HT-29 (cell line): ENCODE measurements at regions not wholly inside any gene's neighbourhood (a gene's known extent, or its start where the extent isn't known, plus 50 kb on each side); places are given as distances from the start of the nearest gene placed in this dataset.

Experiments
- DNase-seq: peaks from one replicate; pipeline ENCODE4 v3.0.0-alpha.2; 2015; ENCODE audit warnings: low spot score

DNA sequence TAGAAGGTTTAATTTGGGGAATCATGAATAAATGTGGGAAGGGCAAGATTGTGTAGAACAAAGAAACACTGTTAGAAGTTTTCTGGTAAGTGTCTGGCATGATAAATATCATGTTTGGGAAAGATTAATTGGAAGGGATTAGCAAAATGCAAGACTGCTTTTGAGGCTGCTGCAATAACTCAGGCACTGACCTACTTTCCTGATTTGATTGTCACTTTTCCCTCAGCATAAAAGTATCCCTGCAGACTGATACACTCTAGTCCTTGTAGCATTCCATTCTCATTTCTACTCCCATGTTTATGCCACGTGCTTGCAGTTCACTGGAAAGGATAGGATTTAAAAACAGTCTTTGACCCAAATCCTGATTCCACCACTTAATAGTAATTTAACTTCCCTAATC is 303.3 kb upstream of the SEMA3A start:
- DNase-seq, result no peak

DNA sequence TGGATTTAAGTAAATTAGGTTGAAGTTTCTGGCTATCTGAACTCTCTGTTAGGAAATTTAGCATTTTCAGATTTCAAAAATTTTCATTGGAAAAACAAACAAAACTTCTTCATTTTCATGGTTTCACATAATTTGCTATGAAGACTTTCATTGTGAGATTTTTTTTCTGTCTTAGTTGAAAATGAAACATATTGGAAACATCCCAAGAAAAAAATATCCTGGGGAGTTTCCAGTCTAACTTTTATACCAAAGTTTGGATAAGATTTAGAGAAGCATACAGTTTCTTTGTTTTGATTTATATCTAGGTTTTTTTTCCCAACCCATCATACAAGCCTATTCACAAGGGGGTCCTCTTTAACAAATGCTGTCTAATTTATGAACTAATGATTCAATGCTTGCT is 300.5 kb upstream of the SEMA3A start:
- DNase-seq, result no peak

DNA sequence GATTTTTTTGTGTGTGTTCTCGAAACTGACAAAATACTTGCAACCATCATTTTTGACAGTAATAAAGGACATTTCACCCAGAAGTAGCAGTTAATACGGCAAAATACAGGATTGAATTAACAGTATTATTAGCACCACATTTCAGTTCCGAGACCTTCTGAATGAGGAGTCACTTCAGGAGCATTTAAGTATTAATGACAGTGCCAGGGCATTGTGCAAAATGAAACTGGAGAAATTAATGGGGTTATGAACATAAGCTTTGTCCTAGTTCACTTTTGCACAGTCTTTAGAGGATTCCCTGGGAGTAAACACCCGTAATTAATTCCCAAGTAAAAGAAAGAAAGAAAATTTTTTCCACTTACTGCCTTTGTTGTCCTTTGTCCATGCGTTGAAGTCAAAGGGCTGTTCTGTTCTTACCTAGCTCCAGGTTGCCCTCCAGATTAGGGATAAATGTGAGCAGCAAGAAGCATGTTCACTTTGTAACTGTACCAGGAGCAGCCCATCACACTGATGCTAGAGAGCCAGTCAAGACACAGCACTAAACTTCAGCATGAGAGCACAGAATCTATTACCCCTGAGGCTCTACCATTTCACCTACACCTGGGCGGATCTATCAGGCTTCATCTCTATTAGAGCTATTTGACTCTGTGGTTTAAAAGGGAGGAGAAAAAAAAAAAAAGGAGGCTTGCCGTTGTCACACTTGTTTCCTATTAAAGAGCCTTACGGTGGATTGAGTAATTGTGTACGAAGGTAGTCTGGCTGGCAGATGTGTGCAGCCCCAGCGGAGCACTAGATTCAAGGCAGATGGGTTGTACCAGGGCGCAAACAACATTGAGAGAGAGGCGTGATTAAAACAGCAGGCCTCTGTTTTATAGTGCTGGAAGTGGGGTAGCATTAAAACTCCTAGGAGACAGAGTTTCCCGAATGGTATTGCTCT is 297.8 kb upstream of the SEMA3A start:
- DNase-seq, result no peak

DNA sequence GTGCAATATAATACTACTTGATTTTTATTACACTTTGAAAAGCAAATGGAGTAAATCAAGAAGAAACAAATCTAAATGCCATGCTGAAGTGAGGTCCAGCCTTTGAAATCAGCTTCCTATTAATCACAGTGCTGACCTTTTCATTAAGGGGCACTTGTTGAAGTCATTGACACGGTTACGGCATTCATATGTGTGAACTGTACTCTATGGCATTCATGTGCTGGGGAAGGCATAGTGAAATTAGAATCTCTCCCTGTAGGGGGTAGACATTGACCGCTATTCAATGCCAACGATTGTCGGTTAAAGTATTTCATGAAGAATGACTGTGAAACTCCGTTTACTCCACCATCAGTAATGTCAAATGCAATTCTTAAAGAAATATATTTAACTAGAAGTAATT is 296.1 kb upstream of the SEMA3A start:
- DNase-seq, result no peak

DNA sequence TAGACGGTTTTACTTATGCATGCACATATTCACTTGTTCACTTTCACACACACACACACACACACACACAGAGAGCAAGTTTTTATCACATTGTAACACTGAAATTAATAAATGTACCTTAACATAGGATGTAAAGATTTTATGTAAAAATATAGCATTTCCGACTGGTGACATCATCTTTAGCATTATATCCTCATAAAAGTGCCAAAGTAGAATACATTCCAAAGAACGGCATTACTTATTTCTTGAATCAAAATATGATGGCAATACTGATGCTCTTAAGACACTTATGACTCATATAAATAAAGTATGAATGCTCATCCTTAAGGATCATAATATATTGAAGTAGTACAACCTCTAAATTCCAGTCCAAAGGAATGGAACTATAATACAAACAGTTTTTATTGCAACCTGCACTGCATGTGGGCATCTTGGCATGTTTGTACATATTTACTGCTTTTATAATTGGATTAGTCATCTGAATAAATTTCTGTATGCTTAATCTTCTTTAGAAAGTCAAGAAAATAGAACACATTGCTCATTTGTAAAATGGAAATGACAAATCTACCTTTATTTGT is 290.0 kb upstream of the SEMA3A start:
- no peak for DNase-seq

DNA sequence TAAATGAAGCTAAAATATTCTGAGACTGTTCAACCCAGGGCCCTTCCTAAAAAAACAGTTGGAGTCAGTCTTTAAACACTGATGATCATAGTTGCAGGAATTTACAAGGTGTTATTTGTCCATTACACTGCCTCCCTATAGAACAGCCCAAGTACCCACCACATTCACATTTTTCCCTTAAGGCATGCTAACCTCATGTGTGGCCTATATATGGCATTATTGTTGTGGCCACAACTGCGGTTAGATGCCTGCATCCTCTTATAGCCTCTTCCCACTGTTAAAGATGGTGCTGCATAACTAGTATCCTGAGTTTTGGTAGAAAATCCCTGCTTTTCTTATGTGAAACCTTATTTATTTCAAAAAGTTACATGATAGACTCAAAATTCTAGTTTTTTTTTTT is 287.9 kb upstream of the SEMA3A start:
- DNase-seq, result no peak

DNA sequence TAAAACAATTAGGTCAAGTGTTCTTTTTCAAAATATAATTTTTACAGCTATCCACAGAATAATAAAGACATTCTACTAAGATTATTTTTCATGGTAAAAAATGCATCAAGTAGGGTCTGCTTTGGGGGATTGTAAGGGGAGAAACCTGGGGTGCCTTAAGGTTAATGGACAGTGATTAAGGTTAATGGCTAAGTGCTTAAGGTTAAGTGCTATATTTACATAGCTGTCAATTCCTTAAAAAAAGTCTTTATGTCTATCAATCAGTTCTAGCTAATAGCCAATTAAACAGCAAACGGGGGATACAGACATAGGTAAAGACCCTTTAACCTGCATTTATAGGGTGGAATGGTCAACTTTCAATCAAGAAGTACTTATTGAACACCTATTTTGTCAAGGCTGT is 284.5 kb upstream of the SEMA3A start:
- DNase-seq, result no peak

DNA sequence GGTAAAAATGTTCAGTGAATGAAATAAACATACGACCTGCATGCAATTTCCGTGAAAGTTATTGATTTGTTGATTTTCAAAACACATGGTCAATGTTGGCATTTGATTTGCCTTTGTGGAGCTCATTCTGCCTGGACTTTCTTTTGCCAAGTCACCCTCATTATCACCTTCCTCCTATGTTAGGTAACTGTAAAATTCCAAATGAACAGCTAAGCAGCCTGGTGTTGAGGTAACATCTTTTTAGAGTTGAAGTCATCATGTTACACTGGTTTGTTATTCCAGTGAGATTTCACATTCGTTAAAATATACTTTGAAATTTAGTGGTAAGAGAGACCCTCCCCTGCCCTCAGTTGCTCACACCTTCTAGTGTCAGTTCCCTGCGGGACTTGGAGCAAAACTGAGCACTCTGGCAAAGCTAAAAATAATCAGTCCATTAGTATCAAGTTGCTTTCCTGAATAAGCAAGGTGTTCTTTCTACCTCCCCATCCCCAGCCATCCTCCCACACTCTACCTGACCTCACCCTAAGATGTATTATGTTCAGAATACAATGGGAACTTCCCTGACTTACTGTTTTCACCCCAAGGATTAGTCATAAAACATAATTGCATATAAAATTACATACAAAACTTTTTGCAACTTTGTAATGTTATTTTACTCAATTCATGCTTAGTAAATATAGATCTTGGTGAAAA is 283.3 kb upstream of the SEMA3A start:
- no peak for DNase-seq

DNA sequence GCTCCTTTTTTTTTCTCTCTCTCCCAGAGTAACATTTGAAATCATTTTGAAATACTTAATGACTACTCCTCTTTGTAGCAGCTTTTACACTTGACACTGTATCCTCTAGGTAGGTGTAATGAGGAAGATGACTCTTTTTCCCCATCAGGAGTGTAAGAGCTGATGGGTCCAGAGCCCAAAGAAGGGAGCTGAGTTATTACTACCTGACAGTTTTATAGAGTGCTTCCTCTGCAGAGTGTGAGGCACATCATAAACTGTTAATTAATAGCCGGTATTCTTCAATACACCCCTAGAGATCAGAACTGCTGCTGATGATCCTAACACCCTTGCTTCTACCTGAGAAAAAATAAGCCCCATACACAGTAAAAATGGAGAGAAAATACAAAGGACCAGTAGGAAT is 279.8 kb upstream of the SEMA3A start:
- no peak for DNase-seq

DNA sequence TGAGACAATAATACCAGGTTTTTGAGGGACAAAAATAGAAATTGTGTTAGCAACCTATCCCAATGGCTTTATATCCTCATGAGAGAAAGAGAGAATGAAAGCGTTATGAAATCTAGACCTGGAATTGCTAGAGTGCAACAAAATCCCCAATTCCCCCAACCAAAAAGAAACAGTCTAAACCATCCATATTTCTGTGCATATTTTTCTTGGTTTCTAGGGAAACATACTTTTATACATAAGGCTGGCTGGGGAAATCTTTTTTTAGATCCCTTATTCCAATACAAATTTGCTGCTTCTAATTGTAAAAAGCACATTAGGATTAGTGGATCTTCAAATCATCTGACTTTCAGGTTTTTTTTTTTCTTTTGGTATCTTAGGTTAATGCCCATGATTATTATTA is 277.0 kb upstream of the SEMA3A start:
- DNase-seq, result no peak

DNA sequence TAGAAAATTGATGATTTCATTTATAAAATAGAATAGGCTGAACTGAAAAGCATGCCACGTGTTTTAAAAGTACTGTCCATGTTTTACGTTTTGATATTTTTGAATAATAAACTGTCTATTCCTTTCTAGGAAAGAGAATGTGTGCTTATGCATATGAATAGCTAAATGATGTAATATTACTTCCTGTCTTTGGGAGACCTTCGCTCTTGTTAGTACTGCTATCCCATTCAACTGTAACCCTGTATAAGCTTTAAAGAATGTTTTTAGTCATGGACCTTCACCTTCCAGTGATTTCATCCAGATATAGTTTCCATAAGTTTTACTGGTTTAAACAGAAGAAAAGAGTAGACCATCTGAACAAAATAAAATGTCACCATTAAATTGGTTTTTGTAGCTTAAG is 274.4 kb upstream of the SEMA3A start:
- DNase-seq, result no peak

DNA sequence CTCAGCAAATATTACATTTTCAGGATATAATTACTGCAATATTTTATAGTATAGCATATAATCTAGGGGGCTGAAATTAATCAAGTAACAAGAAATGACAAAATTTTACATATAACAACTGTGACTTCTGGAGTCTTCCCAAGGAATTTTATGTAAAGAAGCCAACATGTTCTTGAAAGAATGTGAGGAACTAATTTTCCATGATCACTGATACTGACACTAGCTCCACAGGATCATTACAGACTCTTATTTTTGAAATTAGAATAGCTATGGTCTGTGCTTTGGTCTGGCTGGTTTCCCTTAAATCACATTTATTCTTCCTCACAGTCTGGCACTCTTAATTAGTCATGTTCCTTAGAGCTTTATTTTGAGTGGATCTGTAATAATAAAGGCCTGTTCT is 267.7 kb upstream of the SEMA3A start:
- no peak for DNase-seq

DNA sequence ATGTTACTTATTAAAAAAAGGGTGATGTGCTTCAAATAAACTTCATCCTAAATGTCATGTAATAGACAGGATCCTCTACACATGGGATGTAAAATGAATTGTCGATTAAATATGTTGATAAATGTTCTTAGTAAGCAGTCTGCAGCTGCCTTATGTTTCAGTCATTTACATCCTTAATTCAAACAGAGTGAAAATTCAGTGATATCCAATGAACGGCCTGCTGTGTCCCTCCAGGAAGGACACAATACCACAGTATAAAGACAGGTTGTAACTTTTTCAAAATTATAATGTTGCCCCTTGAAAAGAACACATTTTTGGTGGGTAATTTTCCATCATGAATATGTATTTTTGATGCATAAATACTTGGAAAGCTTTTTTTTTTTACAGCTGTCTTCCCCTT is 266.5 kb upstream of the SEMA3A start:
- DNase-seq, result no peak

DNA sequence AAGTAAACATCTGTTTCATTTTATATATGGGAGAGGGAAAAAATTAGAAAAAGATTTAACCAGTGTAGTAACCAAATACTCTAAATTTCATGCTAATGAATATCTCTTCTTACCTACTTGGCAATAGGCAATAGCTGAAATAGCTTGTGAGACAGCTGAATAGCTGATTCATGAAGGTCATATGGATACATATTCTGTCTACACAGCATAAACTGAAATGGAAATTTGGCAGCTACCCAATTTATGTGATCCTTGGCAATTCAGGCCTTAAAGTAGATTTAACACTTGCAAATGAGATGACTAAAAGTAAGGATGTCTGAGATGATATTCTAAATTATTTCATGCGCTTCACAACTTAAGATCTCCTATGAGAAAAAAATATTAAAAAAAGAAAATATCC is 261.2 kb upstream of the SEMA3A start:
- peak; percentile 22 for DNase-seq

DNA sequence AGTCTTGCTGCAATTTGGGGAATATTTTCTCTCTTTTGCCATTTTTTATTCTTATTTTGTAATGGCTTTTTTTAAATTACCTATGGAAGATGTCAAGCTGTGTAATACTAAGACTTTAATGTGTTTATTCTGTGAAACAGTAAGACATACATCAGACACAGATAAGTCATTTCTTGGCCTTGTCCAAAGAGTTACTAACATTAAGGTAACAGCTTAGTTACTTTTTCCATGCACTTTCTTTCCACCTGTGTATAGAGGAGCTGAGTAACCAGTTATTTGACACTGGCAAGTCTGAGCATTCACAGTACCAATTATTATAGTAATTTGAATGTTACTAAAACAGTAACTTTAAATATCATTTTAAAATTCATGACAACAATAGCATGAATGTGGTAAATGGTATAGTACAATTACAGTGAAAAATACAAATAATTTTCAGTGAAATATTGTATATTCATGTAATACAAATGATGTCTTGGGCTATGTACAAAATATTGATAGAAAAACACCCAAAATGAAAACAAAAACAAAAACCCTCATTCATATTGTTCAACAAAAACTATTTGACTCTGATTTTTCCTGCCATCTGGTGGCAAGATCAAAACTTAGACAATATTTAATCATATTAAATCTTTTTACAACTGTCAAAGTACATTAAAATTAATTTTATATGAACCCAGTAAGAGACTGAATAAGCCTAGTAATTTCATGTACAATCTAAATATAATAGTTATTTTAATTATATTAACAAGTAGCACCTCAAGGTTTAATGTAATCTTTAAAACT is 259.8 kb upstream of the SEMA3A start:
- DNase-seq, result peak; percentile 35

DNA sequence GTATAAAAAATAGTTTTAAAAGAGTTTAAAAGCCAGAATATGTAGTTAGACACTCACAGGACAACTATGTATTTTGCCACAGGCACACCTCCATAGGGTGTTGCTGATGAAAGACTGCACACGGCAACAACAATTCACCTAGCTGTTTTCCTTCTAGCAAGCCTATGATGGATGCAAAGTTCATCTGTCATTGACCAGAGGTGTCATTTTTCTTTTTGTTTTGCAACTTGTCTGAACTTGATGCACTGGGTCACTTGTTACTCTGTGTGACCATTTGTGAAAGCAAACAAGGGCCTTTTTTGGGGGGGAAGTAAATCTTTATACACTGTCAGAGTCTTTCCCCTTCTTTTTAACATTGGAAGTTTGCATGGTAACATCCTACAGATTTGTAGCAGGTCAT is 258.0 kb upstream of the SEMA3A start:
- no peak for DNase-seq

DNA sequence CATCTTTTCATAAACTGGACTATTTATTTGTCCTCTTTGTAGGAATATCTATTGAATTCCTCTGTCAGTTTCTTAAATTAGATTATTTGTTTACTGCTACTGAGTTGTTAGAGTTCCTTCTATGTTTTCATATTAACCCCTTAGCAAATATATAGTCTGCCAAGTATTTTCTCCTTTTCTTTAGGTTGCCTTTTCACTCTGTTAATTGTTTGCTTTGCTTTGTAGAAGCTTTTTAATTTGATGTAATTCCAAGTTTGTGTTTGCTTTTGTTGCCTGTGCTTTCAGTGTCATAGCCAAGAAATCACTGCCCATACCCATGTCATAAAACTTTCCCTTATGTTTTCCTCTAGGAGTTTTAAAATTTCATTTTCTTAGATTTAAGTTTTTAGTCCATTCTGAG is 256.2 kb upstream of the SEMA3A start:
- DNase-seq, result no peak

DNA sequence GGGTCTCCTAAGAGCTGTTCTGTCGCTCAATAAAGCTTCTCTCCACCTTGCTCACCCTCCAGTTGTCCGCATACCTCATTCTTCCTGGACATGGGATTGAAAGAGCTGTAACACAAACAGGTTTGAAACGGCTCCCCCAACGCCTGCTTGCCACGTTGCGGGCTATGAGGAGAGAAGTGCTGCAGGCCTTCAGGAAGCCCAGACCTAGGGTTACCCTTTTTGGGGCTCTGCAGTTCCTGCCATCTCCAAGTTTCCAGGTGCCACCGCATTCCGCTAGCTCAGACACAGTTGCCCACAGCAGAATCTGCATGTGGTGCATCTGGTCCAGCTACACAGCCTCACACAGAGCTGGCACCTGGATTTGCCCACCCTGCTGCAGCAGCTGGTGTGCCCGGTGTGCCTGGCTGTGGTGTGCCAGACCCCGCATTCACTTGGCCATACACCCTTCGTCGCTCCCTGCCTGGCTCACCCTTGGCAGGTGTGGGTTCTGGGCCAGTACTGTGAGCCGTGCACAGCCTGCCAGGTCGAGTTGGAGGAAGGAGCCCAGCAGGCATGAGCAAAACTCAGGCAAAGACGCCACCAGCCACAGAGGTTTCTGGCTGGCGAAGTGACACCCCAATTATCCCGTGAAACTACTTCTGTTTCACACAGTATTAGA is 253.2 kb upstream of the SEMA3A start:
- DNase-seq, result no peak

DNA sequence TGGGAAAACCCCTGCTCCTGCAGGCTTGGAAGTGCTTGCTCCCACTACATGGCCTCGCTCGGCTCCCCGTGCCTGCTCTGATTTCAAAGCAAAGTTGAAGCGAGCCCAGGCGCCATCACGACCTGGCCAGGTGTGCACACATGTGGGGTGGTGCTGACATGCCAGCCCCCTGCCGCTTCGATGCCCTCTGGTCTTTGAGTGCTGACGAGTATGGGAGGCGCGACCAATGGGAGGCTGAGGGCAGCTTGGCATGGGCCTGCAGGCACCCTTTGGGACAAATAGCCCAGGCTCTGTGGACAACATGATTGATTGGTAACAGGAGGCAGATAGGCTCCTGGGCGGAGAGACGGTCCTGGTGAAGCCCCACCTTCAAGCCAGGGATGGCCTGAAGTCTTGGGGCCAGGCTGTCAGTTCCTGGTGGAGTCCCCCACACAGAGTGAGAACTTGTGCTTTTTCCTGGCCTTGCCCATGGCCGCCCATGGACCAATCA is 252.4 kb upstream of the SEMA3A start:
- no peak for DNase-seq

DNA sequence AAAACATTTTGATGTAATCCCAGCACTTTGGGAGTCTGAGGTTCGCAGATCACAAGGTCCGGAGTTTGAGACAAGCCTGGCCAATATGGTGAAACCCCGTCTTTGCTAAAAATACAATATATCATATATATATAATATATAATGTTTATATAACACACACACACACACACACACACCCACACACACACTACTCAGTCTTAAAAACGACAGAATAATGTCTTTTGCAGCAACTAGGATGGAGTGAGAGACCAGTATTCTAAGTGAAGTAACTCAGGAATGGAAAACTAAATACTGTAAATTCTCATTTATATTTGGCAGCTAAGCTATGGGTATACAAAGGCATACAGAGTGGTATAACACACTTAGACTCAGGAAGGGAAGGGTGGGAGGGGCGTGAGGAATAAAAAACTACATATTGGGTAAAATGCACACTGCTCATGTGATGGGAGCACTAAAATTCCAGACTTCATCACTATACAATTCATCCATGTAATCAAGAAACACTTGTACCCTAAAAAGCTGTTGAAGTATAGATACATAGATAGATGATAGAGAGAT is 231.2 kb upstream of the SEMA3A start:
- no peak for DNase-seq

DNA sequence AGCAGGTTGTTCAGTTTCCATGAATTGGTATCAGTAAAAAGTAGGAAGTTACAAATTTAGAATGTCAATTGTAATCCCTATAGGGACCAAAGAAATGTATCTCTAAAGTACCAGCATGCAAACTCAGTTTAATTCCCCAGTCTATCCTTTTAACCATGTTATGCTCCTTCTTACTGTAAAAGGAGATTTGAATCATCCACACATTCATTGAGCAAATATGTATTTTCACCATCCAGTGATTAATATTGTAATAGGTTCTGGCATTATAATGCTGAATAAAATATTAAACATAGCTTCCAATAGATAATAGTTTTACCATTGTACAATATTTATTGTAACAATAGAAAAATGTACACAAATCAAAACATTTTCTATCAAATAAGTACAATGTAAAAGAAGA is 228.2 kb upstream of the SEMA3A start:
- DNase-seq, result no peak
